GM12864 (cell line): ENCODE measurements at regions not wholly inside any gene's neighbourhood (a gene's known extent, or its start where the extent isn't known, plus 50 kb on each side); places are given as distances from the start of the nearest gene placed in this dataset.

Source experiments
- DNase-seq: peaks from one replicate; pipeline ENCODE4 v3.0.0-alpha.2; 2011; ENCODE audit warnings: low read depth
- H3K4me3 ChIP-seq: 2 replicates; pipeline ENCODE4 v1.5.1; 2011; ENCODE audit warnings: mild to moderate bottlenecking, low read depth, low read length, control low read depth
- TF ChIP-seq, protein P1 (sequence below): IDR thresholded peaks from 2 replicates; pipeline ENCODE4 v1.5.1; 2011; ENCODE audit warnings: low read depth, mild to moderate bottlenecking, moderate library complexity, low read length, control low read depth, inconsistent platforms; ENCODE audit errors: missing control alignments

DNA sequence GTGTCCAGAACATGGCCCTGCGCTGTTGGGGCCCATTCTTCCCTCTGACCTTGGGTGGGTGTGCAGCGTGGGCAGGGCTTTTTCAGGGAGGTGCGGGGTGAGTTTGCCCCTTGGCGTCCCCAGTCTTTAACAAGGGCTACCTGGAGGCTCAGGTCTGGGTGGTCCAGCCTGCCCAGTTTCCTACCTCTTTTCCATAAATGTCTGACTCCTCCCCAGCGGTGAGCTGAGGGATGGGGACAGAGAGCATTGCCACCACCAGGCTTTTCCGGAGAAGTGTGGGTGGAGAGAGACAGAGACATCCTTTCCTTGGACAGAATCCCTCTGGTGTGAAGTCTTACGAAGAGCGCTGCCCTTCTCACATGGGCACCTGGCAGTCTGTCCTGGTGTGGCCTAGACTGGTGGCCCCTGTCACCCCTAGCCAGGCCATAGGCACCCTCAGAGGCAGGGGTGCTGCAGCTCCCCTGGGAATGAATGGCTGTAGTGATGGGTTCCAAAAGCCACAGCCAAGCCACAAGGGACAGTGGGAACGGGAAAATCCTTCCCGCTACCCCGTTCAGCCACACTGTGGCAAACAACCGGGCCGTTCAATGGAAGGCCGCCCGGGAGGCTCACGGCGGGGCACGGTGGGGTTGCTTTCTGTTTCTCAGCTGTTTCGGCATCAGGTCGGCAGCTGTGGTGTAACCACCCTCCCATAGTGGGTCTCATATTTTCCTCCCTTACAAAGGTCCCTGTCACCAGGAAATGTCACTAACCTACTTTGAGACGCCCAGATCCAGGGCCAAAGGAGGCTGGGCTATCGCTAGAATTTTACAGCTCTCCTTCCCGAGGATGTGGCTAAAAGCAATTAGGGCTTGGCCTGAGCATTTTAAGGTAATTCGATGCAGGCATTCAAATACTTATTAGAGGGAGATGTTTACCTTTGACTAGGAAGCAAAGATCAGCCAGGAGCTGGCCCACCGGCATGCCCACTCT, 61.9 kb upstream of the GSE1 start:
- TF ChIP-seq, protein P1, sequence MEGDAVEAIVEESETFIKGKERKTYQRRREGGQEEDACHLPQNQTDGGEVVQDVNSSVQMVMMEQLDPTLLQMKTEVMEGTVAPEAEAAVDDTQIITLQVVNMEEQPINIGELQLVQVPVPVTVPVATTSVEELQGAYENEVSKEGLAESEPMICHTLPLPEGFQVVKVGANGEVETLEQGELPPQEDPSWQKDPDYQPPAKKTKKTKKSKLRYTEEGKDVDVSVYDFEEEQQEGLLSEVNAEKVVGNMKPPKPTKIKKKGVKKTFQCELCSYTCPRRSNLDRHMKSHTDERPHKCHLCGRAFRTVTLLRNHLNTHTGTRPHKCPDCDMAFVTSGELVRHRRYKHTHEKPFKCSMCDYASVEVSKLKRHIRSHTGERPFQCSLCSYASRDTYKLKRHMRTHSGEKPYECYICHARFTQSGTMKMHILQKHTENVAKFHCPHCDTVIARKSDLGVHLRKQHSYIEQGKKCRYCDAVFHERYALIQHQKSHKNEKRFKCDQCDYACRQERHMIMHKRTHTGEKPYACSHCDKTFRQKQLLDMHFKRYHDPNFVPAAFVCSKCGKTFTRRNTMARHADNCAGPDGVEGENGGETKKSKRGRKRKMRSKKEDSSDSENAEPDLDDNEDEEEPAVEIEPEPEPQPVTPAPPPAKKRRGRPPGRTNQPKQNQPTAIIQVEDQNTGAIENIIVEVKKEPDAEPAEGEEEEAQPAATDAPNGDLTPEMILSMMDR, result no peak
- no peak for DNase-seq
- no peak overlapping the region for H3K4me3 ChIP-seq

DNA sequence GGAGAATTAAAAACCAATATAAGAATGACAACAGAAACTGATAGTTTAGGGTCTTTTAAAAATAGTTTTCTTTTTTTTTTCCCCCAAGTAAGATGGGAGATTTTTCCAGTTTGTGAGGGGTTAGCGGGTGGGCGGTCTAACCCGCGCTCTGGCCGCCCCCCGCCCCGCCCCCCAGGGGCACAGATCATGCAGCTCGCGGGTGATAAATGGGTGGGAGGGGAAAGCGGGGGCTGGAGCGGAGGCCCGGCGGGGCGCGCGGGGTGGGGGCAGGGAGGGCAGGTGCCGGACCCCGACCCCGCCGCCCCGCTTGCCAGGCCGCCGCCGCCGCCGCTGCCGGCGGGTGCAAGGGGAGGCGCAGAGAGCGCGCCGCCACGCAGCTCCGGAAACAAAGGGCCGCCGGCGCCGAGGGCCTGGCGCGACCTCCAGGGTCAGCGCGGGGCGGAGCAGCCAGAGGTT, 60.1 kb upstream of the GSE1 start:
- peak overlapping the region; percentile 85 for H3K4me3 ChIP-seq
- TF ChIP-seq, protein P1, result no peak
- no peak for DNase-seq

DNA sequence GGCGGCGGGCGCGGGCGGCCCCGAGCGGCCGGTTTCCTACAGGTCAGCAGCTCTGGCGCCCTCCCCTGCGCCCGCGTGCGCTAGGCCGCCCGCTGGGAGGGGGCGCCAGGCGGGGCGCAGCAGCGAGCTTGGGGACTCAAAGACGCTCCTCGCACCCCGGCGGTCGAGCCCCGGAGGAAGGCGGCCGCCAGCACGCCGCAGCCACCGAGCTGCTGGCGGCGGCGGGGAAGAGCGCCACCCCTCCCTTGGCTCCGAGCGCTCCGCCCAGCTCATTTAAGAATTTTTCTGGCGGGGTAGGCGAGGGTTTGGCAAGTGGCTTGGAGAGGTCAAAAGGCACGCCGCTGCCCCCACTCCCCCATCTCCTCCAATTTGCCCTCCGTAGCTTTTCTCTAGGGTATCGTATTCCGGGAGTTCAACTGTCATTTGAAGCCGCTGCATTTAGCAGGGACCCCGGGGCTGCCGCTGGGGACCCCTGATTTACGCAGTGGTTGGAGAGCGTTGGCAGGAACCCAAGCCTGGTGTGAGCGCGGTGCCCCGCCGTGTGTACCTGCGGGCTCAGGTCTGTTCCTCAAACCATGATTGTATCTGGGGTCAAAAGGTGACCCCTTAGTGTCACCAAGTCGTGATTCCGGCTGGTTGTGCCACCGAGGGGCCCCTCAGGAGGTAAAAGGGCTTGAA, 59.5 kb upstream of the GSE1 start:
- TF ChIP-seq, protein P1, result peak; percentile 22
- peak overlapping the region; percentile 85 for H3K4me3 ChIP-seq
- no peak for DNase-seq

DNA sequence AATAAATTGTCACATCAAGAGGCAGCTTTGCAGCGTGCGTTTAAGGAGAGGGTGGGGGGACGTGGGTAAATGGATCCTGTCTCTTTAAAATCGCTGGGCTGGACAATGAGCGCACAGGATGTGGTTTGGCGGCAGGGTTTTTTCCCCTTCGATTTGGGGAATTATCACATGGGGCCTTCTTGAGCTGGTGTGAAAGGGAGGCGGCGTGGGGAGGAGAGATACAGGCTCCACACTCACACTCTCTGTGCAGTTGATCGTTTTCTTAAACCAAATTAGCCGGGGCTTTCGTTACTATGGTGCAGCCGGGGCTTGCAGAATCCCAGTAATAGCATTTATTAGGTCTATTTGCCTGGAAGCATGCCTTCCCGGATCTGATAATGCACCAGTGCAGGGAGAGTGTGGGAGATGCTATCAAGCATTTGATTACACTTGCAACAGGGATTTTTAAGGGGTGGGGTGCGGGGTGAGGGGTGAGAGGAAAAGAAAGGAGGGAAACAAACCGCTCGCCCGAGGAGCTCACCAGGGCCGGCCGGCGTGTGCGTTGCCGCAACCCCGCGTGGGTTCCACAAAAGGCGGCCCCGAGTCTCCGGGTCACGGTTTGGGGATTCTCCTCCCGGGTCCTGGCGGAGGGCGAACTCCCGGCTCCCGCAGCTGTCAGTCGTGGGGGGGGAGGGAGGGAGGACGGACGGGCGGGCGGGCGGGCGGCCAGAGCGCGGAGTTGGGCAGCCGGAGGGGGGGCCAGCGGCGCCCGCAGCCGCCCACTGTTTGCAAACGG, 58.8 kb upstream of the GSE1 start:
- TF ChIP-seq, protein P1, result no peak
- H3K4me3 ChIP-seq, result peak overlapping the region; percentile 85
- peak; percentile 87 for DNase-seq

DNA sequence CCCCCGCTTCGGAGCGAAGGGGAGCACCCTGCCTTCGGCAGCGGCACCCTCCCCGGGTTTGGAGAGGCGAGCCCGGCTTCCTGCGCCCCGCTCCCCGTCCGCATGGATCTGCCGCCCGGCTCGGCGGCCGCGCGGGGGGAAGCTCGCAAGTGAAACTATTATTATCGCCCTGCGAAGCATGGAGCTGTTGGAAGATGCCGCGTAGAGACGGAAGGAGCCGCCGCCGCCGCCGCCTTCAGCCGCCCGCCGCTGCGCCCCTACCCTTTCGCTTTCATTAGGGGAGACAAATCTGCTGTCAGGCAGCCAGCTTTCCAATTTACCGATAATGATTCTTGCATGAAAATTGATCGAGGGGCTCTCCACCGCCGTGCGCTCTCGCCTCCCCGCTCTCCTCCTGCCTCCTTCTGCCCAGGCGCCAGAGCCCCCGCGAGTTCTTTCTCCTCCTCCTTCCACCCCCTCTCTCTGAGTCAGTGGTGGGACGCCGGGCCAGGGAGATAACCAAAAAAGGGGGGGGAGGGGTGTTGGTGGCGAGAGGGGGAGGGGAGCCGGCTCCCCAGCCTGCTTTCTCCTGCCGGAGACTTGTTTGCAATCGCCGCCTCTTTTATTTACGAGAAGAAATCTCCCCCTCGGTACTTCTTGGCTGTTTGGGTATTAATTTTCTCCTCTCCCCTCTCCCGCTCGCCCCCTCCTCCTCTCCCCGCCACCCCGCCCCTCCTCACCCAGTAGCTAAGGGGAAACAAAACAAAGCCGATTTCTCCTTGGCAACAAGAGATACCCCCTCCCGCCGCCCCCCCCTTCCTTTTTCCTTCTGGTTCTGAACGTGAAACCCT, 58.0 kb upstream of the GSE1 start:
- peak overlapping the region; percentile 85 for H3K4me3 ChIP-seq
- DNase-seq, result no peak
- TF ChIP-seq, protein P1, result no peak

DNA sequence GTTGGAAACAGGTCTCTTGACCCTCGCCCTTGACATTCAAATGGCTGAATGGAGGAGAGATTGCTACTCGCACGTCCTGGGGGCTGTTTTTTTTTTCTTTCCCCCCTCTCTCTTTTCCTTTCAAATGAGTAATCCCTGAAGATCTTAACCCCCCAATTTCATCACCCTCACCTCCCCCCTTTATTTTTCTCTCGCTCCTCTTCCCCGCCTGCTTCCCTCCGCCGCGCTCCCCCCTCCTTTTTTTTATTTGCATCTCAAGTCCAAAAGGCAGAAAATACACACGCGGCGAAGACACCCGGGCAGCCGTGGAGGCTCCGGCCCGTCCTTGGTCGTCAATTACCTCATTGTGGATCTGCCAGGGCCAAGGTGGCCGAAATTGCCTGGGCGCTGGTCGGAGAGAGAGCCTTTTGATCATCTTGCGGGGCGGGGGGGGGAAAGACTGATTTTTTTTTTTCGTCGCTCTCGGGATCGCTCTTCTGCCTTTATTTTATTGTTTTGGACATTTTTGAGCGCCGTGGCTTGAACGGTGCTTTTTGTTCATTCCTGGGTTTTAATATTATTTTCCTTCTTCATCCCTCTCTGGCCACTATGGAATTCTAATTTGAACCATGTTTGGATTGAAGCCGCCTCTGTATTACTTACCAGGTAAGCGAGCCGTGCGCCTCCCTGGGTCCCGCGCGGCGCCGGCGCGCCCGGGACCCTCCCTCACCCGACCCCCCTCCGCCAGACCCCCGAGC, 57.2 kb upstream of the GSE1 start:
- DNase-seq, result no peak
- H3K4me3 ChIP-seq, result peak overlapping the region; percentile 85
- TF ChIP-seq, protein P1, result no peak
